ENCODE measurements at regions not wholly inside any gene's neighbourhood (a gene's known extent, or its start where the extent isn't known, plus 50 kb on each side); places are given as distances from the start of the nearest gene placed in this dataset.

DNA sequence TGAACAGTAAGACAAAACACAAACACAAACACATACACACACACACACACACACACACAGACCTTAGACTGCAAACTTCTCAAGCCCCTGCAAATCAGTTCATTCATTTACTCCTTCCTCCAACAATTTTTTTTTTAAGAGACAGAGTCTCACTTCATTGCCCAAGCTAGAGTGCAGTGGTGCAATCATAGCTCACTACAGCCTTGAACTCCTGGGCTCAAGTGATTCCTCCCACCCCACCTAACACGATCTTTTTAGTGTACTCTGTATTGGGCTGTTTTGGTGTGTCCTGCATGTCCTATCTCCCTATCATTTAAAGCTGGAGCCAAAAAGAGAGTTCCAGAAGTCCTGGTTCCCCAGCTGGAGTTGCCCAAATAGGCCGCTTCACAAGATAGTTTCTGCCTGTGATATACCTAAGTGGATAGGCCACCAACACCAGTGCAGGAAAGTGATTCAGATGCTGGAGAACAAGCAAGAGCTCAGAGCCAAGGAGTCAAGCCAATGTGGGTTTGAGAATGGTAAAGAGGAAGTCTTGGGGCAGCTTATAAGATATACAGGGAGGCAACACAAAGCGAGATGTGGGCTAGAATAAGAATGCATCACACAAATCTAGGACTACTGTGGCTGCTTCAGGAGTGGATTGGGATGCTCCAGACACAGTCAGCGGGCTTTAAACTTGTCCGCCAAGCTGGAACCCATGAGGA, 85.4 kb upstream of the RAPGEF2 start:
- no peaks in the 10 kb centered on the region for H4K20me1 ChIP-seq (ENCODE audit: control insufficient read depth, insufficient read depth, low read length, poor library complexity, severe bottlenecking)
- ChIA-PET POLR2A (no interaction called here), CTCF (interaction anchor here (1.0 kb wide), 1 partner anchor 13 kb away, joined by 3 read pairs; no protein-coding TSS in a partner anchor)
- H3K27ac Mint-ChIP-seq: no peak overlapping the region
- H3K27me3 Mint-ChIP-seq: peaks cover 39% of the 10 kb centered on the region
- peak; percentile 32 for DNase-seq
- H3K4me3 ChIP-seq (ENCODE audit: control extremely low read depth in 1 of 5, extremely low read depth in 1 of 5, insufficient read depth in 1 of 5, low read depth in 2 of 5, low read length in 4 of 5): no peak overlapping the region
- H3K9me3 ChIP-seq (ENCODE audit: control extremely low read depth in 1 of 3, control insufficient read depth in 2 of 3, insufficient read depth in 1 of 3, low read length in 2 of 3): no peaks in the 10 kb centered on the region
- H3K36me3 ChIP-seq (replicated peaks in 1 of 2; ENCODE audit: control extremely low read depth in 1 of 2, control insufficient read depth in 1 of 2, extremely low read depth in 1 of 2, insufficient read depth in 2 of 2, low read length in 1 of 2): no peaks in the 10 kb centered on the region
- TF ChIP-seq, protein P1, sequence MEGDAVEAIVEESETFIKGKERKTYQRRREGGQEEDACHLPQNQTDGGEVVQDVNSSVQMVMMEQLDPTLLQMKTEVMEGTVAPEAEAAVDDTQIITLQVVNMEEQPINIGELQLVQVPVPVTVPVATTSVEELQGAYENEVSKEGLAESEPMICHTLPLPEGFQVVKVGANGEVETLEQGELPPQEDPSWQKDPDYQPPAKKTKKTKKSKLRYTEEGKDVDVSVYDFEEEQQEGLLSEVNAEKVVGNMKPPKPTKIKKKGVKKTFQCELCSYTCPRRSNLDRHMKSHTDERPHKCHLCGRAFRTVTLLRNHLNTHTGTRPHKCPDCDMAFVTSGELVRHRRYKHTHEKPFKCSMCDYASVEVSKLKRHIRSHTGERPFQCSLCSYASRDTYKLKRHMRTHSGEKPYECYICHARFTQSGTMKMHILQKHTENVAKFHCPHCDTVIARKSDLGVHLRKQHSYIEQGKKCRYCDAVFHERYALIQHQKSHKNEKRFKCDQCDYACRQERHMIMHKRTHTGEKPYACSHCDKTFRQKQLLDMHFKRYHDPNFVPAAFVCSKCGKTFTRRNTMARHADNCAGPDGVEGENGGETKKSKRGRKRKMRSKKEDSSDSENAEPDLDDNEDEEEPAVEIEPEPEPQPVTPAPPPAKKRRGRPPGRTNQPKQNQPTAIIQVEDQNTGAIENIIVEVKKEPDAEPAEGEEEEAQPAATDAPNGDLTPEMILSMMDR (IDR thresholded peaks at IDR 0.05): no peak
- no peak for TF ChIP-seq EZH2 (IDR thresholded peaks at IDR 0.05; ENCODE audit: borderline replicate concordance, insufficient read depth, low read depth, low read length, poor library complexity, severe bottlenecking)
- H3K4me1 Mint-ChIP-seq: peaks cover 19% of the 10 kb centered on the region
- no peaks in the 10 kb centered on the region for H3K9me3 Mint-ChIP-seq (ENCODE audit: insufficient read depth)
- H3K4me2 ChIP-seq (replicated peaks; ENCODE audit: low read depth, low read length, poor library complexity, severe bottlenecking): peak overlapping the region; percentile 33
- no peak overlapping the region for H3K27ac ChIP-seq (ENCODE audit: low read length in 2 of 2)
- H3K4me3 Mint-ChIP-seq: peak overlapping the region; percentile 46
- no peak overlapping the region for H3K9ac ChIP-seq (ENCODE audit: low read length)
- peaks cover 13 to 16% of the 10 kb centered on the region in 2 donors for H3K4me1 ChIP-seq (ENCODE audit: control insufficient read depth in 2 of 2, insufficient read depth in 2 of 2, low read length in 2 of 2)
- H3K27me3 ChIP-seq (replicated peaks in 1 of 4; ENCODE audit: control extremely low read depth in 1 of 4, control insufficient read depth in 3 of 4, insufficient read depth in 4 of 4, low read length in 3 of 4): peaks cover 0 to 15% (median 2%) of the 10 kb centered on the region in 4 experiments
- WGBS (ENCODE audit: insufficient coverage): 68% methylated on average over 2 of the region's 5 CpGs
- no peaks in the 10 kb centered on the region for H3K79me2 ChIP-seq (ENCODE audit: control insufficient read depth, insufficient read depth, low read length)
- no peak overlapping the region for H2AFZ ChIP-seq (ENCODE audit: insufficient read depth, low read depth, low read length, poor library complexity, severe bottlenecking)
- ATAC-seq (ENCODE audit: low read depth): peak; percentile 48
- intact Hi-C loops (cut with micrococcal nuclease): no loop called here

DNA sequence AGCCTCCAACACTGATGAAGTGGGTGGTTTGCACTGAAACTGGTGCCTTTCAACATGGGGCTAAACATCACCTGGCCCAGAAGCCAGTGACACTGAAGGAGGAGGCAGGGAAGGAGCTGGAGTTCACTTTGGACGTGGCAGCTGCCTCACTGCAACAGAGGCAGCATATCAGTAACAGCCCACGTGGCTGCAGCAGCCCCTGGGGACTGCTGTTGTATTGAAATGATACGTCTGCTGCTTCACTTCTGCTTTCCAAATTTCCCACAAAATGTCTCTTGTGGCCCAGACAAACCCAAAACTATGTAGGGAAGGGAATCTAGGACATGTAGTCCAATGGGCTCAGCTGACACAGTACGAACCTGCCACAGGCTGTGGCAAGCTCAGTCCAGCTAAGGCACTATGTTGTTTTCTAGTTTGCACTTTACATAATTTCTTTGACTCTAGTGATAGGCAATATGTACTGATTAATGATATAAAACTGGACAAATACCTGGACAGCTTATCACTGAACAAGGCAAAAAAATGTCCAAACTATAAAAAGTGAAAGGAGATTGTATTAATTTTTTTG, 84.7 kb upstream of the RAPGEF2 start:
- no peaks in the 10 kb centered on the region for H3K36me3 ChIP-seq (replicated peaks in 1 of 2; ENCODE audit: control extremely low read depth in 1 of 2, control insufficient read depth in 1 of 2, extremely low read depth in 1 of 2, insufficient read depth in 2 of 2, low read length in 1 of 2)
- intact Hi-C loops (cut with micrococcal nuclease): no loop called here
- Mint-ChIP-seq H3K27me3 (peaks cover 39% of the 10 kb centered on the region), H3K27ac (no peak overlapping the region), H3K9me3 (ENCODE audit: insufficient read depth) (no peaks in the 10 kb centered on the region), H3K4me3 (peak overlapping the region; percentile 46), H3K4me1 (peaks cover 19% of the 10 kb centered on the region)
- no peak overlapping the region for H2AFZ ChIP-seq (ENCODE audit: insufficient read depth, low read depth, low read length, poor library complexity, severe bottlenecking)
- no peak overlapping the region for H3K27ac ChIP-seq (ENCODE audit: low read length in 2 of 2)
- 0% methylated on average over 3 of the region's 4 CpGs for WGBS (ENCODE audit: insufficient coverage)
- DNase-seq (peak; percentile 71), ATAC-seq (ENCODE audit: low read depth) (peak; percentile 89)
- TF ChIP-seq, protein P1 (IDR thresholded peaks at IDR 0.05): no peak
- no peak for TF ChIP-seq EZH2 (IDR thresholded peaks at IDR 0.05; ENCODE audit: borderline replicate concordance, insufficient read depth, low read depth, low read length, poor library complexity, severe bottlenecking)
- no peak overlapping the region for H3K4me3 ChIP-seq (ENCODE audit: control extremely low read depth in 1 of 5, extremely low read depth in 1 of 5, insufficient read depth in 1 of 5, low read depth in 2 of 5, low read length in 4 of 5)
- POLR2A ChIA-PET: no interaction called here
- no peak overlapping the region for H3K9ac ChIP-seq (ENCODE audit: low read length)
- H3K27me3 ChIP-seq (replicated peaks in 1 of 4; ENCODE audit: control extremely low read depth in 1 of 4, control insufficient read depth in 3 of 4, insufficient read depth in 4 of 4, low read length in 3 of 4): peaks cover 0 to 15% (median 2%) of the 10 kb centered on the region in 4 experiments
- no peaks in the 10 kb centered on the region for H3K9me3 ChIP-seq (ENCODE audit: control extremely low read depth in 1 of 3, control insufficient read depth in 2 of 3, insufficient read depth in 1 of 3, low read length in 2 of 3)
- CTCF ChIA-PET: interaction anchor here (1.0 kb wide), 1 partner anchor 14 kb away, joined by 3 read pairs; no protein-coding TSS in a partner anchor
- no peaks in the 10 kb centered on the region for H4K20me1 ChIP-seq (ENCODE audit: control insufficient read depth, insufficient read depth, low read length, poor library complexity, severe bottlenecking)
- H3K79me2 ChIP-seq (ENCODE audit: control insufficient read depth, insufficient read depth, low read length): no peaks in the 10 kb centered on the region
- H3K4me1 ChIP-seq (ENCODE audit: control insufficient read depth in 2 of 2, insufficient read depth in 2 of 2, low read length in 2 of 2): peaks cover 13 to 16% of the 10 kb centered on the region in 2 donors
- peak overlapping the region; percentile 33 for H3K4me2 ChIP-seq (replicated peaks; ENCODE audit: low read depth, low read length, poor library complexity, severe bottlenecking)

All from B cell (primary cell).